ENCODE measurements at regions not wholly inside any gene's neighbourhood (a gene's known extent, or its start where the extent isn't known, plus 50 kb on each side); places are given as distances from the start of the nearest gene placed in this dataset.

DNA sequence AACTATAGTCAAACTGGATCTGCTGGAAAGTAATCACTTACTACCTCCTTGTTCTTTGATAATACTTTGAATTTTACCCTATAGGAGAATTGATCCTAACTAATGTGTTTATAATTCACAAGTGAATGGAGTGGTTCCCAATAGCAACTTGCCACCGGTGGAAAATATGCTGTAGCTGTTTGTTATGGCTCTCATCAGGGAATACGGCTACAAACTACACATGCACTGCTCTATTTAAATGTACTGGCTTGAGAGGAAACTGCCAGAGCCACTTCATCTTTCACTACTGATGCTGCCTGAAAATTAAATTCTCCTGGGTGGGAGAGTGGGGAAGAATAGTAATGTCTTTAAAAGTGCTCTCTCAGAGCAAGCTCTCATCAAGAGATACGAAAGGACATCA is 448.5 kb upstream of the GRAMD2B start:
- Histone ChIP-seq H3K4me1 (no peaks in the 10 kb centered on the region), H3K36me3 (no peaks in the 10 kb centered on the region), H3K27ac (no peak overlapping the region), H3K9me3 (no peaks in the 10 kb centered on the region), H3K4me3 (no peak overlapping the region), H3K27me3 (ENCODE audit: low read depth) (no peaks in the 10 kb centered on the region)
- DNase-seq (no peak), ATAC-seq (no peak)
- intact Hi-C loops (cut with DNase I): no loop called here
- TF ChIP-seq, protein P1, sequence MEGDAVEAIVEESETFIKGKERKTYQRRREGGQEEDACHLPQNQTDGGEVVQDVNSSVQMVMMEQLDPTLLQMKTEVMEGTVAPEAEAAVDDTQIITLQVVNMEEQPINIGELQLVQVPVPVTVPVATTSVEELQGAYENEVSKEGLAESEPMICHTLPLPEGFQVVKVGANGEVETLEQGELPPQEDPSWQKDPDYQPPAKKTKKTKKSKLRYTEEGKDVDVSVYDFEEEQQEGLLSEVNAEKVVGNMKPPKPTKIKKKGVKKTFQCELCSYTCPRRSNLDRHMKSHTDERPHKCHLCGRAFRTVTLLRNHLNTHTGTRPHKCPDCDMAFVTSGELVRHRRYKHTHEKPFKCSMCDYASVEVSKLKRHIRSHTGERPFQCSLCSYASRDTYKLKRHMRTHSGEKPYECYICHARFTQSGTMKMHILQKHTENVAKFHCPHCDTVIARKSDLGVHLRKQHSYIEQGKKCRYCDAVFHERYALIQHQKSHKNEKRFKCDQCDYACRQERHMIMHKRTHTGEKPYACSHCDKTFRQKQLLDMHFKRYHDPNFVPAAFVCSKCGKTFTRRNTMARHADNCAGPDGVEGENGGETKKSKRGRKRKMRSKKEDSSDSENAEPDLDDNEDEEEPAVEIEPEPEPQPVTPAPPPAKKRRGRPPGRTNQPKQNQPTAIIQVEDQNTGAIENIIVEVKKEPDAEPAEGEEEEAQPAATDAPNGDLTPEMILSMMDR (IDR thresholded peaks at IDR 0.05): no peak

DNA sequence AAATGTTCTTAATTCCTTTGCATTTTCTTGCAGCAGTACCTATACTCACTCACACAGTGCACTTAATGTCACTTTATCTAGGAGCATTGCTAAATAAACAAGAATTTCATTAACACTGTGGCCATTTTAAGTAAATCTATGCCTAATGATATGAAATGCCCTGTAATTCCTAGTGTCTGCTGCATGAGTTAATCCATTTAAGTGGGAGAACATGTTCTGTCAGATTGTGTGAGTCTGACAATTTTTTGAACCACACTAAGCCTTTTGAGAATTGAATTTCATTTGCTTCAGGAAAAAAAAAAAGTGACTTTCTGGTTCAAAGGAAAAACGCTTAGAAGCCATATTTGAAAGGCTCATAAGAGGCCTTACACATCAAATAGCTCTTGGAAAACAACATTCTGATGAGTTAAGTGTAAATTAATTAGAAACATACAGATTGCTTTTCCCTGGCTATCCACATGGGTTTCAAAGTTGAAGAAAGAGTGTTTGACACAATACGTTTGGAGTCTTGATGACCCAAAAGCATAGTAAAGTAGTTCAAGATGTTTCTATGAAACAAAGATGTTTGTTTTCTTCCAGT is 446.7 kb upstream of the GRAMD2B start:
- no peak overlapping the region for H3K4me3 ChIP-seq
- no peak for DNase-seq
- H3K36me3 ChIP-seq: no peaks in the 10 kb centered on the region
- no peak for ATAC-seq
- no peaks in the 10 kb centered on the region for H3K9me3 ChIP-seq
- intact Hi-C loops (cut with DNase I): no loop called here
- H3K27me3 ChIP-seq (ENCODE audit: low read depth): no peaks in the 10 kb centered on the region
- no peaks in the 10 kb centered on the region for H3K4me1 ChIP-seq
- no peak overlapping the region for H3K27ac ChIP-seq
- TF ChIP-seq, protein P1 (IDR thresholded peaks at IDR 0.05): no peak

DNA sequence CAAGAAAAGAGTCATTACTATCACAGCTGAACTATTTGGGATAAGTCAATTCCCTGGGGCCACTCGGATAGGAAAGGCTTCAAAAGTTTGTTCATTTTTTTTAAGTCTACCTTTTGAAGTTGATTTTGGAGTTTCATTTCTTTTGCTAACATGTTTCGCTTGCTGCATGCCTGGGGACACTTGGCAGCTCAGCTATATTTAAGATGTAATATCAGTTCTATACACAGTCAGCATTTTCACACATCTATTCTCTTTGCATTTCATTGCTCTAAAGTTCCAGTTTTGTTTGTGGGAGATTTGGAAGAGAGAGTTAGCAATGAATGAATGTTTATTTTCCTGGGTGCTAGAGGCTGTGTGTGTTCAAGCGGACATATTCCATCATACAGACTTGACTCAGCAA is 445.2 kb upstream of the GRAMD2B start:
- no peaks in the 10 kb centered on the region for H3K9me3 ChIP-seq
- intact Hi-C loops (cut with DNase I): no loop called here
- TF ChIP-seq, protein P1 (IDR thresholded peaks at IDR 0.05): no peak
- H3K4me1 ChIP-seq: no peaks in the 10 kb centered on the region
- no peaks in the 10 kb centered on the region for H3K36me3 ChIP-seq
- H3K4me3 ChIP-seq: no peak overlapping the region
- H3K27ac ChIP-seq: no peak overlapping the region
- no peaks in the 10 kb centered on the region for H3K27me3 ChIP-seq (ENCODE audit: low read depth)
- DNase-seq: no peak
- ATAC-seq: no peak

DNA sequence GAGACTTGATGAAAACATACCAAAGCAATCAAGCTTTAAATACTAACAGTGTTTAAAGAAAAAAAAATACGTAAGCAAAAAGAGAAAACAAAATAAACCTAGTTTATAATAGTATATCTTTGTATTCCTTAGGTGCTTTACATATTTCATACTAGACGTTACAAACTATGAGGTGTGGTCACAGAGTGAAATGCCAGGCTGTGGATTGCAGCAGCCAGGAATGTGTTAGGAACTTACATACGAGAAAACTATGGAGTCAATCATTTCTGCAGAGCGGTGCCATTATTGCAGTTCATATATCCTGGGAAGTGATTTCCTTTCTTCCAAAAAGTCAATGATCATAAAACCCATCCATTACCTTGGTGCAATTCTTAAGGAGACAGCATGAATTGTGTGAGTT is 443.6 kb upstream of the GRAMD2B start:
- H3K27ac ChIP-seq: no peak overlapping the region
- no peaks in the 10 kb centered on the region for H3K36me3 ChIP-seq
- H3K4me3 ChIP-seq: no peak overlapping the region
- intact Hi-C loops (cut with DNase I): no loop called here
- no peaks in the 10 kb centered on the region for H3K4me1 ChIP-seq
- no peaks in the 10 kb centered on the region for H3K27me3 ChIP-seq (ENCODE audit: low read depth)
- no peak for ATAC-seq
- no peaks in the 10 kb centered on the region for H3K9me3 ChIP-seq
- DNase-seq: no peak
- TF ChIP-seq, protein P1 (IDR thresholded peaks at IDR 0.05): no peak

DNA sequence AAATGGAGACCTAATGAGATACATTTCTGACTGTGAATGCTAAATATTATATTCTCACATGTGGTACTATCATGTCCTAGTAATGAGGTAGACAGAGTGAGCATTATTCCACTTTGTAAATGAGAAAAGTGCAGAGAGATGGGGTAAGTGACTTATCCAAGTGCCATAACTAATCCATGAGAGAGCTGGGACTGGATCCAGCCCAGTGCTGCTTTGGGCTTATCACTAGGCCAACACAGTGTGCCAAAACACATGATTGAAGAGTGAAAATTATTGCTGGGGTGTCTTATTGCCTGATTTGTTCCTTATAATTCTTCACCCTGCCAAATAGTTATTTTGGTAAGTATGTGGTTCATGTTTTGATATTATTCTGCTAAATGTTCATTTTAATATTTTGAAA is 442.2 kb upstream of the GRAMD2B start:
- Histone ChIP-seq H3K4me3 (no peak overlapping the region), H3K27me3 (ENCODE audit: low read depth) (no peaks in the 10 kb centered on the region), H3K9me3 (no peaks in the 10 kb centered on the region), H3K36me3 (no peaks in the 10 kb centered on the region), H3K27ac (no peak overlapping the region), H3K4me1 (no peaks in the 10 kb centered on the region)
- no peak for DNase-seq
- no peak for ATAC-seq
- TF ChIP-seq, protein P1 (IDR thresholded peaks at IDR 0.05): no peak
- intact Hi-C loops (cut with DNase I): no loop called here
